ENCODE measurements at regions not wholly inside any gene's neighbourhood (a gene's known extent, or its start where the extent isn't known, plus 50 kb on each side); places are given as distances from the start of the nearest gene placed in this dataset.

- no peak for TF ChIP-seq POLR2A (IDR thresholded peaks at IDR 0.05)
- TF ChIP-seq, protein P1, sequence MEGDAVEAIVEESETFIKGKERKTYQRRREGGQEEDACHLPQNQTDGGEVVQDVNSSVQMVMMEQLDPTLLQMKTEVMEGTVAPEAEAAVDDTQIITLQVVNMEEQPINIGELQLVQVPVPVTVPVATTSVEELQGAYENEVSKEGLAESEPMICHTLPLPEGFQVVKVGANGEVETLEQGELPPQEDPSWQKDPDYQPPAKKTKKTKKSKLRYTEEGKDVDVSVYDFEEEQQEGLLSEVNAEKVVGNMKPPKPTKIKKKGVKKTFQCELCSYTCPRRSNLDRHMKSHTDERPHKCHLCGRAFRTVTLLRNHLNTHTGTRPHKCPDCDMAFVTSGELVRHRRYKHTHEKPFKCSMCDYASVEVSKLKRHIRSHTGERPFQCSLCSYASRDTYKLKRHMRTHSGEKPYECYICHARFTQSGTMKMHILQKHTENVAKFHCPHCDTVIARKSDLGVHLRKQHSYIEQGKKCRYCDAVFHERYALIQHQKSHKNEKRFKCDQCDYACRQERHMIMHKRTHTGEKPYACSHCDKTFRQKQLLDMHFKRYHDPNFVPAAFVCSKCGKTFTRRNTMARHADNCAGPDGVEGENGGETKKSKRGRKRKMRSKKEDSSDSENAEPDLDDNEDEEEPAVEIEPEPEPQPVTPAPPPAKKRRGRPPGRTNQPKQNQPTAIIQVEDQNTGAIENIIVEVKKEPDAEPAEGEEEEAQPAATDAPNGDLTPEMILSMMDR (IDR thresholded peaks at IDR 0.05), result no peak
Measured at GRCh38 chr11:76604081-76604625, 66.4 kb downstream of the LRRC32 start.
